ENCODE measurements at regions not wholly inside any gene's neighbourhood (a gene's known extent, or its start where the extent isn't known, plus 50 kb on each side); places are given as distances from the start of the nearest gene placed in this dataset.
"Not testable (repeated sequence)": the region's sequence is repeated elsewhere in the genome, so short reads cannot be mapped to it uniquely, and the experiment has no call there.

DNA sequence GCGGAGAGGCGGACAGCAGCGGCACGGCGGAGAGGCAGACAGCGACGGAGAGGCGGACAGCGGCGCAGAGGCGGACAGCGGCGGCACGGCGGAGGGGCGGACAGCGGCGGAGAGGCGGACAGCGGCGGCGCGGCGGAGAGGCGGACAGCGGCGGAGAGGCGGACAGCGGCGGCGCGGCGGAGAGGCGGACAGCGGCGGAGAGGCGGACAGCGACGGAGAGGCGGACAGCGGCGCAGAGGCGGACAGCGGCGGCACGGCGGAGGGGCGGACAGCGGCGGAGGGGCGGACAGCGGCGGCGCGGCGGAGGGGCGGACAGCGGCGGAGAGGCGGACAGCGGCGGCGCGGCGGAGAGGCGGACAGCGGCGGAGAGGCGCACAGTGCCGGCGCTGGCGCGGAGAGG lies 393.6 kb downstream of the GOLGA6L6 start:
- H3K27ac Mint-ChIP-seq; H3K27me3 Mint-ChIP-seq (ENCODE audit: low read depth); H3K4me1 Mint-ChIP-seq; H3K4me3 Mint-ChIP-seq; ATAC-seq; DNase-seq (ENCODE audit: low spot score); H3K36me3 Mint-ChIP-seq; POLR2A ChIA-PET; H3K9me3 Mint-ChIP-seq; CTCF ChIA-PET: not testable (repeated sequence)

DNA sequence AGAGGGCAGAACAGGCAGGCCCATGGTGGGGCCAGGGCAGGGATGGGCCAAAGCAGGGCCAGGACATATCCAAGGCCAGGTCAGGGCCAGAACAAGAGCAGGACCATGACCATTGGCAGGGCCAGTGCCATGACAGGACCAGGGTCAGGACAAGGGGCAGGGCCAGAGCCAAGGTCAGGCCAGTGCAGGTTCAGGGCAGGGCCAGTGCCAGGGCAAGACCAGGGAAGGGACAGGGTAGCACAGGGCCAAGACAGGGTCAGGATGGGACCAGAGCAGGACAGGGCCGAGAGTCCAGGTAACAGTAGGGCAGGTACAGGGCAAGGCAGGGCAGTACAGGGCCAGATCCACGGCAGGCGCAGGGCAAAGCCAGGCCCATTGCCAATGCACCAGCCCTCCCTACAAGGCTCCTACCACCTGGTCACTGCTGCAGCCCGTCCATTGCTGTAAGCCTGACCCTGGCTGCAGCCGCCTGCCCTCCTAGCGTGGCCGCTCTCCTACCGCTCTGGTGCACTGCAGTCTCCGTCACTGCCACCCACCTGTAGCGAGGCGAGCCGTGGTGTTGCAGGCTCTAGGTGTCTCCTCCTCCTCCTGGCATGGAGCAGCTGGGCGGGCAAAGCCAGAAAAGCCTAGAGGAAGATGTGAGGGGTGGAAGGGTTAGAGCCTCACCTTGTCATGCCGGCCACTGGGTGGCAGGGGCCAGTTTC lies 397.1 kb downstream of the GOLGA6L6 start:
- DNase-seq (ENCODE audit: low spot score); H3K4me3 Mint-ChIP-seq; CTCF ChIA-PET; H3K27me3 Mint-ChIP-seq (ENCODE audit: low read depth); H3K36me3 Mint-ChIP-seq; ATAC-seq; H3K4me1 Mint-ChIP-seq; H3K27ac Mint-ChIP-seq; POLR2A ChIA-PET; H3K9me3 Mint-ChIP-seq: not testable (repeated sequence)

DNA sequence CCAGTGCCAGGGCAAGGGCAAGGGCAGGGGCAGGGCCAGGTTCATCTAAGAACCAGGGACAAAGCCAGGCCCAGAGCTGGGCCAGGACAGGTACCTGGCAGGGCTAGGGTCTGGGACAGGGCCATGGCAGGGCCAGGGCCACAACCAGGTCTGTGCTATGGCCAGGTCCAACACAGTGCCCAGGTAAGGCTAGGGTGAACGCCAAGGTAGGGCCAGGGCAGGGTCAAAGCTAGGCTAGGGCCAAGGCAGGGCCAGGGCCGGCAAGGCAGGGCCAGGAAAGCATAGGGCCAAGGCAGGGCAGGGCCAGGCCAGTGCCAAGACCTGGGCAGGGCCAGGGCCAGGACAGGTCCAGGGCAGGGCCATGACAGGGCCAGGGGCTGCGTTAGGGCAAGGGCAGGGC lies 398.7 kb downstream of the GOLGA6L6 start:
- CTCF ChIA-PET = not testable (repeated sequence)

DNA sequence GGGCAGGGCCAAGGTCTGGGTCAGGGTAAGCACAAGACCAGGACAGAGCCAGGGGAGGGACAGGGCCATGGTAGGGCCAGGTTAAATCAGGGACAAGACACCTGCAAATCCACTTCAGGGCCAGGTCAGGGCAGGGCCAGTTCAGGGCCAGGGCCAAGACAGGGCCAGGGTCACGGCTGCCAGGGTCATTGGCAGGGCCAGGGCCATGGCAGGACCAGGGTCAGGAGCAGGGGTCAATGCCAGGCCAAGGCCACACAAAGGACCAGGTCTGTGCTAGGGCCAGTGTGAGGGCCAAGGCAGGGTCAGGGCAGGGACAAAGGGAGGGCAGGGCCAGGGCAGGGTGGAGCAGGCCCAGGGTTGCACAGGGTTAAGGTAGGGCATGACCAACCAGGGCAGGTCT lies 399.2 kb downstream of the GOLGA6L6 start:
- H3K36me3 Mint-ChIP-seq; POLR2A ChIA-PET; H3K4me1 Mint-ChIP-seq; H3K9me3 Mint-ChIP-seq; CTCF ChIA-PET; DNase-seq (ENCODE audit: low spot score); ATAC-seq; H3K4me3 Mint-ChIP-seq; H3K27me3 Mint-ChIP-seq (ENCODE audit: low read depth); H3K27ac Mint-ChIP-seq: not testable (repeated sequence)

More for the DNA sequence above, 398.7 kb downstream of the GOLGA6L6 start:
- H3K36me3 Mint-ChIP-seq; H3K4me1 Mint-ChIP-seq; POLR2A ChIA-PET; ATAC-seq; H3K9me3 Mint-ChIP-seq; H3K27me3 Mint-ChIP-seq (ENCODE audit: low read depth); DNase-seq (ENCODE audit: low spot score); H3K4me3 Mint-ChIP-seq; H3K27ac Mint-ChIP-seq: not testable (repeated sequence)

DNA sequence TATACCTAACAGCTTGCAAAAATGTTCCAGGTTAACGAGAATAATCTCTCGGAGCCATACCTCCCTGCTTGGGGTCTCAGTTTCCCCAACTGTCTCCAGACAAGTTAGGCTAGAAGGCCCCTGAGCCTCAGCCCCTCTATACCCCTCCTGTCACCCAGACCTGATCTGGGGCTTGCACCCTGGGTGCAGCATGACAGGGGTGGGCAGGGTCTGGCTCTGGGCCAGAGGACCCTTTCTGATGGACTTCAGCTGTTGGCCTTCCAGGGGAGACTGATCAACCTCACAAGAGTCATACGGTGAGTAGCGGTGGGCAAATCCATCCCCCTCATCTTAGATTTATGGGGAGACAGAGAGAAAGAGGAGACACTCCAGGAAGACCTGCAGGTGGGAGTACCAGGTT lies 416.9 kb downstream of the GOLGA6L6 start:
- H3K9me3 Mint-ChIP-seq; H3K27ac Mint-ChIP-seq; POLR2A ChIA-PET; ATAC-seq; H3K27me3 Mint-ChIP-seq (ENCODE audit: low read depth); H3K4me1 Mint-ChIP-seq; H3K36me3 Mint-ChIP-seq; H3K4me3 Mint-ChIP-seq; DNase-seq (ENCODE audit: low spot score); CTCF ChIA-PET: not testable (repeated sequence)

DNA sequence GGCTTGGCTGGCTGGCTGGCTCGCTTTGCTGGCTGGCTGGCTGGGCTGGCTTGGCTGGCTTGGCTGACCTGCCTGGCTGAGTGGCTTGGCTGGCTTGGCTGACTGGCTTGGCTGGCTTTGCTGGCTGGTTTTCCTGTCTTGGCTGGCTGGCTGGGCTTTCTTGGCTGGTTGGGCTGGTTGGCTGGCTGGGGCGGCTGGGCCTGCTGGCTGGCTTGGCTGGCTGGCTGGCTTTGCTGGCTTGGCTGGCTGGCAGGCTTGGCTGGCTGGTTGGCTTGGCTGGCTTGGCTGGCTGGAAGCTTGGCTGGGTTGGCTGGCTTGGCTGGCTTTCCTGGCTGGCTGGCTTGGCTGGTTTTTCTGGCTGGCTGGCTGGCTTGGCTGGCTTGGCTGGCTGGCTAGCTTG lies 435.6 kb downstream of the GOLGA6L6 start:
- Mint-ChIP-seq H3K27me3 (ENCODE audit: low read depth) (no peaks in the 10 kb centered on the region), H3K4me1 (no peaks in the 10 kb centered on the region), H3K27ac (no peak overlapping the region), H3K4me3 (no peak overlapping the region), H3K36me3 (no peaks in the 10 kb centered on the region), H3K9me3 (no peaks in the 10 kb centered on the region)
- TF ChIP-seq GRHL2 (CRISPR knock-in tag; IDR thresholded peaks at IDR 0.05; ENCODE audit: insufficient replicate concordance, severe bottlenecking) (no peak), JUN (CRISPR knock-in tag; IDR thresholded peaks at IDR 0.05) (no peak)
- TF ChIP-seq, protein P1, sequence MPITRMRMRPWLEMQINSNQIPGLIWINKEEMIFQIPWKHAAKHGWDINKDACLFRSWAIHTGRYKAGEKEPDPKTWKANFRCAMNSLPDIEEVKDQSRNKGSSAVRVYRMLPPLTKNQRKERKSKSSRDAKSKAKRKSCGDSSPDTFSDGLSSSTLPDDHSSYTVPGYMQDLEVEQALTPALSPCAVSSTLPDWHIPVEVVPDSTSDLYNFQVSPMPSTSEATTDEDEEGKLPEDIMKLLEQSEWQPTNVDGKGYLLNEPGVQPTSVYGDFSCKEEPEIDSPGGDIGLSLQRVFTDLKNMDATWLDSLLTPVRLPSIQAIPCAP (CRISPR knock-in tag; IDR thresholded peaks at IDR 0.05) = no peak
- DNase-seq (ENCODE audit: low spot score) = no peak
- POLR2A ChIA-PET = no interaction called here
- no peak for ATAC-seq
- CTCF ChIA-PET = no interaction called here

DNA sequence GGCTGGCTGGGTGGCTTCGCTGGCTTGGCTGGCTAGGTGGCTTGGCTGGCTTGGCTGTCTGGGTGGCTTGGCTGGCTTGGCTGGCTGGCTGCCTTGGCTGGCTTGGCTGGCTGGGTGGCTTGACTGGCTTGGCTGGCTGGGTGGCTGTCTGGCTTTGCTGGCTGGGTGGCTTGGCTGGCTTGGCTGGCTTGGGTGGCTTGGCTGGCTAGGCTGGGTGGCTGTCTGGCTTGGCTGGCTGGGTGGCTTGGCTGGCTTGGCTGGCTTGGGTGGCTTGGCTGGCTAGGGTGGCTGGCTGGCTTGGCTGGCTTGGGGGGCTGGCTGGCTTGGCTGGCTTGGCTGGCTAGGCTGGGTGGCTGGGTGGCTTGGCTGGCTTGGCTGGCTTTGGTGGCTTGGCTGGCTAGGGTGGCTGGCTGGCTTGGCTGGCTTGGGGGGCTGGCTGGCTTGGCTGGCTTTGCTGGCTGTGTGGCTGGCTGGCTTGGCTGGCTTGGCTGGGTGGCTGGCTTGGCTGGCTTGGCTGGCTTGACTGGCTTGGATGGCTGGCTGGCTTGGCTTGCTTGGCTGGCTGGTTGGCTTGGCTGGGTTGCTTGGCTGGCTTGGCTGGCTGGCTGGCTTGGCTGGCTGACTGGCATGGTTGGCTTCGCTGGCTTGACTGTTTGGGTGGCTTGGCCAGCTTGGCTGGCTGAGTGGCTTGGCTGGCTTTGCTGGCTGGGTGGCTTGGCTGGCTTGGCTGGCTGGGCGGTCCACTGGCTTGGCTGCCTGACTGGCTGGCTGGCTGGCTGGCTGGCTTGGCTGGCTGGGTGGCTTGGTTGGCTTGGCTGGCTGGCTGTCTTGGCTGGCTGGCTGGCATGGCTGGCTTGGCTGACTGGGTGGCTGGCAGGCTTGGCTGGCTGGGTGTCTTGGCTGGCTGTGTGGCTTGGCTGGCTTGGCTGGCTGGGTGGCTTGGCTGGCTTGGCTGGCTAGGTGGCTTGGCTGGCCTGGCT lies 436.3 kb downstream of the GOLGA6L6 start:
- H3K4me3 Mint-ChIP-seq; H3K27me3 Mint-ChIP-seq (ENCODE audit: low read depth); H3K4me1 Mint-ChIP-seq; DNase-seq (ENCODE audit: low spot score); CTCF ChIA-PET; H3K9me3 Mint-ChIP-seq; H3K36me3 Mint-ChIP-seq; POLR2A ChIA-PET; ATAC-seq; H3K27ac Mint-ChIP-seq: not testable (repeated sequence)

DNA sequence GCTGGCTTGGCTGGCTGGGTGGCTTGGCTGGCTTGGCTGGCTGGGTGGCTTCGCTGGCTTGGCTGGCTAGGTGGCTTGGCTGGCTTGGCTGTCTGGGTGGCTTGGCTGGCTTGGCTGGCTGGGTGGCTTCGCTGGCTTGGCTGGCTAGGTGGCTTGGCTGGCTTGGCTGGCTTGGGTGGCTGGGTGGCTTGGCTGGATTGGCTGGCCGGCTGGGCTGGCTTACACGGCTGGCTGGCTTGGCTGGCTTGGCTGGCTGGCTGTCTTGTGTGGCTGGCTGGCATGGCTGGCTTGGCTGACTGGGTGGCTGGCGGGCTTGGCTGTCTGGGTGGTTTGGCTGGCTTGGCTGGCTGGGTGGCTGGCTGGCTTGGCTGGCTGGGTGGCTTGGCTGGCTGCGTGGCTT lies 437.0 kb downstream of the GOLGA6L6 start:
- H3K27ac Mint-ChIP-seq; H3K4me1 Mint-ChIP-seq; POLR2A ChIA-PET; CTCF ChIA-PET; H3K27me3 Mint-ChIP-seq (ENCODE audit: low read depth); H3K4me3 Mint-ChIP-seq; ATAC-seq; H3K9me3 Mint-ChIP-seq; DNase-seq (ENCODE audit: low spot score); H3K36me3 Mint-ChIP-seq: not testable (repeated sequence)

DNA sequence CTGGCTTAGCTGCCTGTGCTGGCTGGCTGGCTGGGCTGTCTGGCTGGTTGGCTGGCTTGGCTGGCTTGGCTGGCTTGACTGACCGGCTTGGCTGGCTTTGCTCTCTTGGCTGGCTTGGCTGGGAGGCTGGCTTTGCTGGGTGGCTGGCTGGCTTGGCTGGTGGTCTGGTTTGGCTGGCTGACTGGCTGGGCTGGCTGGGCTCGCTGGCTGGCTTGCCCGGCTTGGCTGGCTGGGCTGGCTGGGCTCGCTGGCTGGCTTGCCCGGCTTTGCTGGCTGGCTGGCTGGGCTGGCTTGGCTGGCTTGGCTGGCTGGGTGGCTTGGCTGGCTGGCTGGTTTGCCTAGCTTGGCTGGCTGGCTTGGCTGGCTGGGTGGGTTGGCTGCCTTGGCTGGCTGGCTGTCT lies 438.7 kb downstream of the GOLGA6L6 start:
- CTCF ChIA-PET; H3K9me3 Mint-ChIP-seq; H3K4me3 Mint-ChIP-seq; H3K4me1 Mint-ChIP-seq; DNase-seq (ENCODE audit: low spot score); H3K36me3 Mint-ChIP-seq; H3K27me3 Mint-ChIP-seq (ENCODE audit: low read depth); H3K27ac Mint-ChIP-seq; POLR2A ChIA-PET; ATAC-seq: not testable (repeated sequence)

DNA sequence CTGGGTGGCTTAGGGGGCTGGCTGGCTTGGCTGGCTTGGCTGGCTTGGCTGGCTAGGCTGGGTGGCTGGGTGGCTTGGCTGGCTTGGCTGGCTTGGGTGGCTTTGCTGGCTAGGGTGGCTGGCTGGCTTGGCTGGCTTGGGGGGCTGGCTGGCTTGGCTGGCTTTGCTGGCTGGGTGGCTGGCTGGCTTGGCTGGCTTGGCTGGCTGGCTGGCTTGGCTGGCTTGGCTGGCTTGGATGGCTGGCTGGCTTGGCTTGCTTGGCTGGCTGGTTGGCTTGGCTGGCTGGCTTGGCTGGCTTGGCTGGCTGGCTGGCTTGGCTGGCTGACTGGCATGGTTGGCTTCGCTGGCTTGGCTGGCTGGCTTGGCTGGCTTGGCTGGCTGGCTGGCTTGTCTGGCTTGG lies 439.4 kb downstream of the GOLGA6L6 start:
- H3K4me1 Mint-ChIP-seq; H3K27ac Mint-ChIP-seq; CTCF ChIA-PET; ATAC-seq; H3K4me3 Mint-ChIP-seq; H3K27me3 Mint-ChIP-seq (ENCODE audit: low read depth); H3K9me3 Mint-ChIP-seq; H3K36me3 Mint-ChIP-seq; POLR2A ChIA-PET: not testable (repeated sequence)
- peak; percentile 12 for DNase-seq (ENCODE audit: low spot score)

DNA sequence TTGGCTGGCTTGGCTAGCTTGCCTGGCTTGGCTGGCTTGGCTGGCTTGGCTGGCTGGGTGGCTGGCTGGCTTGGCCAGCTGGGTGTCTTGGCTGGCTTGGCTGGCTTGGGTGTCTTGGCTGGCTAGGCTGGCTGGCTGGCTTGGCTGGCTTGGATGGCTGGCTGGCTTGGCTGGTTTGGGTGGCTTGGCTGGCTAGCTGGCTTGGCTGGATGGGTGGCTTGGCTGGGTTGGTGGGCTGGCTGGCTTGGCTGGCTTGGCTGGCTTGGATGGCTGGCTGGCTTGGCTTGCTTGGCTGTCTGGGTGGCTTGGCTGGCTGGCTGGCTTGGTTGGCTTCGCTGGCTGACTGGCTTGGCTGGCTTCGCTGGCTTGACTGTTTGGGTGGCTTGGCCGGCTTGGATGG lies 440.3 kb downstream of the GOLGA6L6 start:
- POLR2A ChIA-PET; ATAC-seq; H3K27ac Mint-ChIP-seq; H3K9me3 Mint-ChIP-seq; H3K4me3 Mint-ChIP-seq; H3K27me3 Mint-ChIP-seq (ENCODE audit: low read depth); DNase-seq (ENCODE audit: low spot score); H3K4me1 Mint-ChIP-seq; H3K36me3 Mint-ChIP-seq; CTCF ChIA-PET: not testable (repeated sequence)
